ENCODE measurements at regions not wholly inside any gene's neighbourhood (a gene's known extent, or its start where the extent isn't known, plus 50 kb on each side); places are given as distances from the start of the nearest gene placed in this dataset.

- TF ChIP-seq, protein P1, sequence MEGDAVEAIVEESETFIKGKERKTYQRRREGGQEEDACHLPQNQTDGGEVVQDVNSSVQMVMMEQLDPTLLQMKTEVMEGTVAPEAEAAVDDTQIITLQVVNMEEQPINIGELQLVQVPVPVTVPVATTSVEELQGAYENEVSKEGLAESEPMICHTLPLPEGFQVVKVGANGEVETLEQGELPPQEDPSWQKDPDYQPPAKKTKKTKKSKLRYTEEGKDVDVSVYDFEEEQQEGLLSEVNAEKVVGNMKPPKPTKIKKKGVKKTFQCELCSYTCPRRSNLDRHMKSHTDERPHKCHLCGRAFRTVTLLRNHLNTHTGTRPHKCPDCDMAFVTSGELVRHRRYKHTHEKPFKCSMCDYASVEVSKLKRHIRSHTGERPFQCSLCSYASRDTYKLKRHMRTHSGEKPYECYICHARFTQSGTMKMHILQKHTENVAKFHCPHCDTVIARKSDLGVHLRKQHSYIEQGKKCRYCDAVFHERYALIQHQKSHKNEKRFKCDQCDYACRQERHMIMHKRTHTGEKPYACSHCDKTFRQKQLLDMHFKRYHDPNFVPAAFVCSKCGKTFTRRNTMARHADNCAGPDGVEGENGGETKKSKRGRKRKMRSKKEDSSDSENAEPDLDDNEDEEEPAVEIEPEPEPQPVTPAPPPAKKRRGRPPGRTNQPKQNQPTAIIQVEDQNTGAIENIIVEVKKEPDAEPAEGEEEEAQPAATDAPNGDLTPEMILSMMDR (IDR thresholded peaks at IDR 0.05 in 8 of 11, conservative IDR thresholded peaks at IDR 0.05 in 3 of 11), result no peak
- no peak for TF ChIP-seq POLR2A (IDR thresholded peaks at IDR 0.05)
Measured at GRCh38 chr7:146053492-146053891, 63.1 kb upstream of the CNTNAP2 start.
